HG03159 (cell line): ENCODE measurements at regions not wholly inside any gene's neighbourhood (a gene's known extent, or its start where the extent isn't known, plus 50 kb on each side); places are given as distances from the start of the nearest gene placed in this dataset.
"Not testable (repeated sequence)": the region's sequence is repeated elsewhere in the genome, so short reads cannot be mapped to it uniquely, and the experiment has no call there.

ENCODE experiments used
- ATAC-seq: cut with Tn5 transposase; IDR thresholded peaks from one replicate; pipeline ENCODE4 v1.9.1; 2021; ENCODE audit warnings: mild to moderate bottlenecking, moderate library complexity; ENCODE audit not compliant: unreplicated experiment

DNA sequence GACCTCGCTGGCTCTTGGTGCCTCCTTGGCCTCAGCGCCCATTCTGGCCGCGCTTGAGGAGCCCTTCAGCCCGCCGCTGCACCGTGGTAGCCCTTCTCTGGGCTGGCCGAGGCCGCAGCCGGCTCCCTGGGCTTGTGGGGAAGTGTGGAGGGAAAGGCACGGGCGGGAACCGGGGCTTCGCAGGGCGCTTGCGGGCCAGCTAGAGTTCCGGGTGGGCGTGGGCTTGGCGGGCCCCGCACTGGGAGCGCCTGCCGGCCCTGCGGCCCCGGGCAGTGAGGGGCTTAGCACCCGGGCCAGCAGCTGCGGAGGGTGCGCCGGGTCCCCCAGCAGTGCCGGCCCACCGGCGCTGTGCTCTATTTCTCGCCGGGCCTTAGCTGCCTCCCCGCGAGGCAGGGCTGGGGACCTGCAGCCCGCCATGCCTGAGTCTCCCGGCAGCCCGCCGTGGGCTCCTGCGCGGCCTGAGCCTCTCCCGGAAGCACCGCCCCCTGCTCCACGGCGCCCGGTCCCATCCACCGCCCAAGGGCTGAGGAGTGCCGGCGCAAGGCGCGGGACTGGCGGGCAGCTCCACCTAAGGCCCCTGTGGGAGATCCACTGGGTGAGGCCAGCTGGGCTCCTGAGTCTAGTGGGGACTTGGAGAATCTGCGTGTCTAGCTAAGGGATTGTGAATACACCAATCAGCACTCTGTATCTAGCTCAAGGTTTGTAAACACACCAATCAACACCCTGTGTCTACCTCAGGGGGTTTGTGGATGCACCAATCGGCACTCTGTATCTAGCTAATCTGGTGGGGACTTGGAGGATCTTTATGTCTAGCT lies 141.1 kb downstream of the SLCO4C1 start:
- not testable (repeated sequence) for ATAC-seq

DNA sequence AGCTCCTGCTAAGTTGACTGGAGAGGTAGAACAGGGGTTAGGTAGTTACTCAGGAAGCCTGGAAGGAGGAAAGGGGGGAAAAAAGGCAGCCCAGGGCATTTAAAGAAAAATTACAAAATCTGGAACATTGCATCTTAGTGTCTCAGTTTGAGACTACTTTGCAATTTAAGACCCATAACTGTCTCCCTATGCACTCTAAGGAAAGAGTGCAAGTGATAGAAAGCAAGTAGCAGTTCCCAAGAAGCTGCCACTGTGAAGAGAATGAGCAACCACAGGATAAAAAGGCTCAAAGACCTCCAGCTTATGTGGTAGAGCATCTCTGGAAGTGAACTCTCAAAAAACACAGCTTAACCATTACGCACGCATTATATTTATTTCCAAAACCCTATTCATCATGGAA lies 141.8 kb downstream of the SLCO4C1 start:
- no peak for ATAC-seq

DNA sequence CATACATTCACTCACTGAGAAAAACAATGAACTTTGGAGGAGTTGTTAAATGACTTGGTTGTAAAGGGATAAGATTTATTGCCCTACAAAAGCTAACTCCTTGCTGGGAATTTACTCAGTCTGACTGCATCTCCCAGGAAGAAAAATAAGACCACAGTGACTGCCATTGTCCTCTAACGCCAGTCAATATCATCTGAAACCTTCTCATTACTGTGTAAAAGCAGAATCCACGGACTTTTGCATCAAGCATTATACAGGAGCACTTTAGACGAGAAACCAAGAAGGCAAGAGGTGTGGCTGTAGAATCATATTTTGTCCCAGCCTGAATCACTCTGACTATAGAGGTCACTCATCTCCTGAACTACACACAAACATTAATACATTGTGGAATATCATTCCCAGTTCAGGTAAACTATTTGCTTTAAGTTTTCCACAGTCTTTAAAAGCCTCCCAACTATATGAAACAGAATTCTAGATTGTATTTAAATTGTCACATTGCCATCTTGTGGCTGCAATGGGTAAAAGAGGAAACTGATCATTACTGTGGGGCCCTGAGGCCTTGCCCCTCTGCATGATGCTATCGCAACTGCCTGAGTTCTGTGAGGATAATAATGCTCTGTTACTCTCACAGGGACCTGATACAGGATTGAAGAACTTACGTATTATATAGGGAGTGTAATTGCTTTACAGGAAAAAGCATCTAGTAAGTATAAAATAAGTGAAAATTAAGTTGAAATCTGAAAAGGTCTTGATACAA lies 142.9 kb downstream of the SLCO4C1 start:
- ATAC-seq: peak; percentile 92

DNA sequence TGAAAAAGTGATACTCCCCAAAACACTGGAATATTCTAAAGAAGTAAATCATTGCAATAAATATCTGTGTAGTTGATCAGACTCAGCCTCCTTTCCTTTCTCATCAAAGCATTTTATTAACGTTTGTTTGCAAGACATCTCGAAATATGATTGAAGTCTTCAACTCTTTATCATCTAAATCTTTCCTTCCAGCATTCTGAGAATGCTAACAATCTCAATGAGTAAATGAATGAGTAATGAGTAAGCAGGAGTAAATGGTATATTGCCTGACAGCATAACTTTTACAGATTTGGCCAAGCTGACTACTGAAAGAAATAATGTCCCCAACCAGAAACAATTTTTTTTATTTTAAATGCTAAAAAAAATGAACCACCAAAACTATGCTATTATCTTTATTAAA lies 157.1 kb downstream of the SLCO4C1 start:
- no peak for ATAC-seq

DNA sequence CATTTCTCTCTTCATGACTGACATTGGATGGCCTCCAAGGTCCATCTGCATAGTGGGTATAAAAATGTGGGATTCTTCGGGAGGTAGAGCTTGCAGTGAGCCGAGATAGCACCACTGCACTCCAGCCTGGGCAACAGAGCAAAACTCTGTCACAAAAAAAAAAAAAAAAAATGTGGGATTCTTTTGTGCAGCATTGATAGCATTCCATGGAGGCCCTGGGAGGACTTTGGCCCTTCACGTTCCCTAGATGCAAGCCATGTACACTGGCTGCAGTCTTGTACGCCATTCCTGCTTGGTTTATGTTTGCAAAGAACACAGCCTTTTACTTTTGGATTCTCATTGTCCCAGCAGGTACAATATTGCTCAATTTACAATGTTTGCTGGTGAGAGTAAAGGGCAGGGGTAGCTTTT lies 157.8 kb downstream of the SLCO4C1 start:
- no peak for ATAC-seq

DNA sequence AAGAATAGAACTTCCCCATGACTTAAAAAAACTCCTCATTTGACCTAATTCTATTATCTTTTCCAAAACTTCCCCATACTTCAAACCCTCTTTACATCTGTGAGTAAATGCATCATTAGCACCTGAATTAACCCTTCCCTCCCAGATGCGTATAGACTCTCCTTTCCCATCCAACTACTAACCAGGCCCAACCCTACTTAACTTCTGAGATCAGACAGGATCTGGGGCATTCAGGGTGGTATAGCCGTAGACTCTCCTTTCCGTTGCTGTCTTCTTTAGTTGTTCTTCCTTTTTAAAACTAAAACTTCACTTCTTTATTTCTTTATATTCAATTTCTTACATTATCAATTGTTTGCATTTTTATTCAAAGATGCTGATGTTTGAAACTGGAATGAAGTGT lies 165.2 kb downstream of the SLCO4C1 start:
- no peak for ATAC-seq

DNA sequence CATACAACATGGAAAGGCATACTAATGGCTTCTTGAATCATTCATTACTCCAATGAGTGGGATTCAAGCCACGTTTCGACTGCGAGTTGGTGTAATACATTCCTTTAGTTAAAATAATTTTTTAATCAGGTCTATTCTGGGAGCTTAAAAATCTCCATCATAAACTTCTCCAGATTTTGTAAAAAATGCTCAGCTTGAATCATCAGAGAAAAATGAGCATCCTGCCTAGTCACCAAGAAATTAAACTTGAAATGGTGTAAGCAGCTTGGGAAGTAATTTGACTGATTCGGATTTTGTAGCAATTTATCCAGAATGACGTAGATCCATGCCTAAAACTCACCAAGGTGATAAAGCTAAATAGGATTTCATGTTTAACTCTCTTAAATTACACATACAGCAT lies 165.7 kb downstream of the SLCO4C1 start:
- no peak for ATAC-seq

DNA sequence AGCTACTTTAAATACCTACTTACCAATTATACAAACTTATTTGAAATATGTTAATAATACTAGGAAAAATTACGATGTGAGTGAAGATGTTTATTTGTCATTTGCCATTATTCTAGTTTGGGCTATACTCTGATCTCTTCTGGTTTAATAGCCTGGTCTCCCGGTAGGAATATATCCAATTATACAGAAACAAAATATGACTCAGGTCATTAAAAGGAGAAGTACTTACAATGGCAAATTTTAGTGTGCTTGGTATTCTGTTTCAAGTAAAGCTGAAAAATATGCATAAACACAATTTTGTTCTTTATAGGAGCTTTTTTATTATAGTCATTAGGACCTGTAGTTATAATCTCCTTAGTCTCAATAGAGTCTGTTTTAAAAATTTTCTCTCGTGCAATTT lies 176.8 kb downstream of the SLCO4C1 start:
- ATAC-seq: no peak

DNA sequence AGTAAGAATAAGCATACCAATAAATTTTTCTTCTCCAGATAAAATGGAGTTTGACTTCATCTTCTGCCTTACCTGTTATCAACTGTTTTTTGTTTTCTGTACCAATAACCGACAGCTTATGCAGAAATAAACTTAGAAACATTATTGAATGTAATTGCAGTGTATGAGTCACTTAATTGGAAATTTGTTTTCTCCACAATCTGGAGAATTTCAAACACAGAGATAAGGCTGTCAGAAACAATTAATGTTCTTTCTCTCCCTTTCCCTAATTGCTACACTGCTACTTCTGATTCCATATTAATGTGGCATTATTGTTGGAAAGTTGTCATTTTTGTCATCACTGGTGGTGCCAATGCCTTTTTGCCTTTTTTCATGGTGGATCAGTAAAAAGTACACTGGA lies 180.3 kb downstream of the SLCO4C1 start:
- ATAC-seq: no peak

DNA sequence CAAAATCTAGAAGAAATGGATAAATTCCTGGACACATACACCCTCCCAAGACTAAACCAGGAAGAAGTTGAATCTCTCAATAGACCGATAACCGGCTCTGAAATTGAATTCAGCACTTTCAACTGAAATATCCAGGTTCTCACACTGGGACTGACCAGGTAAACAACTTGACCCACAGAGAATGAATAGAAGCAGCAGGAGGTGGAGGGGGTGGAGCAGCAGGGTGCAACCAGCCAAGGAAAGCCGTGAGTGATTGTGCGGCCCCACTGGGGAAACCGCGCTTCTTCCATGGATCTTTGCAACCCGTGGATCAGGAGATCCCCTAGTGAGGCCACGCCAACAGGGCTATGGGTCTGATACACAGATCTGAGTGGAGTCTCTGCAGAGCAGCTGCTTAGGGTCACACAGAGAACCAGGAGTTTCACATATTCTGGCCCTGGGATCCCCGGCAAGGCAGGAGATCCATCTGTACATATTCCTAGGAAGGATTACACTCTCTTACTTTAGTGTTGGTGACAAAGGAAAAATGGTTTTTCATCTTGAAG lies 181.5 kb downstream of the SLCO4C1 start:
- ATAC-seq: no peak

DNA sequence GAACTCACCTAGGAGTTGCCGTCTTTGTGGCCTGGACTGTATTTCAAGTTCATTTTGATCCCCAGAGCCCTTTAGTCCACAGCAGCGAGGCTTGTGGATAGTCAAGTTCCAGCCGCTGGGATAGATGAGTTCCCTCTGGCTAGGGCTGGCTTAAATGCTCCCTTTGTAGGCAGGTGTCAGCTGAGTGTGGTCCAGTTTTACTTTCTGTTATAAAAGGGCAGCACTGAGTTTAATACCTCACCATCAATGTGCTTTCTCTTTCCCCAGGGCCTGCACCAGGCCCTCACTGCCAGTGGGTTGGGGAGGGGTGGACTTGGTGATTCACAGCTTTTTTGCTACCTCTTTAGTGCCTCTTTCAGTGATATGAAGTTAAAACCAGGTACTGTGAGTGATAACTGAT lies 188.2 kb downstream of the SLCO4C1 start:
- ATAC-seq: no peak

DNA sequence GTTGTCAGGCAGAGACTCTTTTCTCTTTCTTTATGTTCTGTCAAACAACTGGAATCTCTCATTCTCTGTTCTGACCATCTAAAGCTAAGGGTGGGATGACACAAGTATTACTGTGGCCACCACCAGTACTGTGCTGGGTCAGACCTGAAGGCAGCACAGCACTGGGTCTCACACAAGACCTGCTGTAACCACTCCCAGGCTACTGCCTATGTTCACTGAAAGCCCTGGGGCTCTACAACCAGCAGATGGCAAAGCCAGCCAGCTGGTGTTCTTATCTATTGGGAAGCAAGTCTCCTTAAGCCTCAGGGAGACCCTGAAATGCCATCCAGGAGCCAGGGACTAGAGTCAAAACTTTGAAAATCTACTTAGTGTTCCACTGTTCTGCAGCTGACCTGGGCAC lies 189.5 kb downstream of the SLCO4C1 start:
- no peak for ATAC-seq

DNA sequence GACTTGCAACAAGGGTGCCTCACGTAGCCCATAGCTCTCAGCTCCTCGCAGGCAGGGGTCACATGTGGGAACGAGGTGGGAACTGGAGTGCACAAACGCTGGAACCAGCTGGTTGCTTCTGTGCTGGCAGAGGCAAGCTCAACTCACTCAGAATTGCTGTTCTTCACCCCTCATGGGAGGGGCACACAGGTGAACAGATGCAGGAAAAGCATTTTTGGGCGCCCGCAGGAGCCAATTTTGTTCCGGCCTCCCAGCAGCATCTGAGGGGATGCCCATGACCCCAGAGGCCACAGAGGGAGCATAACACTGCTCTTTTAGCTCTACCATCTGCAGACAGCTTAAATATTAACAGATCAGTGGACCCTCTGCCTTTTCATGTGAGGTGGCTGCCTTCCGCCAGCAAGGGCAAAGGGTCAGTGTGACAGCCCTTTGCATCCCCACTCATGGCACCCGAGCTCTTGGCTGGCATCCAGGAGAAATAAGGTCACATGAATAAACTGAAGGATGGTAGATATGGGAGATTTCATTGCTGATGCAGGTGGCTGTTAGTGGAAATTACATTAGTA lies 196.2 kb downstream of the SLCO4C1 start:
- no peak for ATAC-seq

DNA sequence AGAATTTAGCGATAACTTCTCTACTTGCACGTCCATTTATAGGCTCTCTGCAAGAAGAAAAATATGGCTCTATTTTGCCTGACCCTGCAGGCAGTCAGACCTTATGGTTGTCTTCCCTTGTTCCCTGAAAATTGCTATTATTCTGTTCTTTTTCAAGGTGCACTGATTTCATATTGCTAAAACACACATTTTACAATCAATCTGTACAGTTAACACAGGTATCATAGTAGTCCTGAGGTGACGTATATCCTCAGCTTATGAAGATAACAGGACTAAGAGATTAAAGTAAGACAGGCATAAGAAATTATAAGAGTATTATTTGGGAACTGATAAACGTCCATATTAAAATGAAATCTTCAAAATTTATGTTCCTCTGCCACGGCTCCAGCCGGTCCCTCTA lies 197.0 kb downstream of the SLCO4C1 start:
- not testable (repeated sequence) for ATAC-seq

DNA sequence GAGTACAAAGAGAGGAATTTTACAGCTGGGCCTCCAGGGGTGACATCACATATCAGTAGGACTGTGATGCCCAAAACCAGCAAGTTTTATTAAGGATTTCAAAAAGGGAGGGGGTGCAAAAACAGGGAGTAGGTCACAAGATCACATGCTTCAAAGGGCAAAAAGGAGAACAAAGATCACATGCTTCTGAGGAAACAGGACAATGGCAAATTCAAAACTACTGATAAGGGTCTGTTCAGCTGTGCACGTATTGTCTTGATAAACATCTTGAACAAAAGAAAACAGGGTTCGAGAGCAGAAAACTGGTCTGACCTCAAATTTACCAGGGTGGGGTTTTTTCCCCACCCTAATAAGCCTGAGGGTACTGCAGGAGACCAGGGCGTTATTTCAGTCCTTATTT lies 197.5 kb downstream of the SLCO4C1 start:
- ATAC-seq: not testable (repeated sequence)

DNA sequence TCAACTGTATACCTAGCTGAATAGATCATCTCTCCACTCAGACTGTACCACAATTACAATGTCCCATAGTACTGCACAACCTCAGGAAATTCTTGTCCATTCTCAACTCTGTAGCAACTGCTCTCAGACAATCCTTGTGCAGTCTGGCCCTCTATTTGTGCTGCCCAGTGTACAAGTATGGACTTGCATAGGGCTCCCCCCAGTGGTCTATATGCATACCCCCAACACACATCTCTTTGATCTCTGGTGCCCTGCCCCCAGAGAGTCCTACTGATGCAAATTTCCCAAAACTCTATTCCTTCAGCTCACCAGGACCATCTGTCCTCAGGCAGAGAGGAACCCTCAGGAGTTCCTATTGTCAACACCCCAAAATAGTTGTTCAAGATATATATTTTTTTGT lies 205.3 kb downstream of the SLCO4C1 start:
- peak; percentile 91 for ATAC-seq

DNA sequence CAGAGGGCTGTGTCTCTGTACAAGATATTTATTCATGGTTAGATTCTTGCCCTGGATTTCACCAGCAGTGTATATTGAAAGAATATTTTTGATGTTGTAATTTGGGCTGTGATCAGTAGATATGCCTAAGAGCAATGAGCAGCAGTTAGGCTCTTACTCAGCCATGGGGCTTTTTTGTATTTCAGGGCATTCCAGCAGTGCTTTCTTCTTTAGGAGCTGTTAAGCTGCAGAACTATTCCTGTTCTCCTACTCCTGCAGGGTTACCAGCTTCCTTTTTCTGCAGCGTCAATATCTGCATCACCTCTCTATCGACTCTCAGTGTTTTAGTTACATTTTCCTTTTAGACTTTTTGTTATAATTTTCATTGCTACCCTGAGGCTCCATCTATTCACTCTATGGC lies 206.2 kb downstream of the SLCO4C1 start:
- ATAC-seq: no peak

DNA sequence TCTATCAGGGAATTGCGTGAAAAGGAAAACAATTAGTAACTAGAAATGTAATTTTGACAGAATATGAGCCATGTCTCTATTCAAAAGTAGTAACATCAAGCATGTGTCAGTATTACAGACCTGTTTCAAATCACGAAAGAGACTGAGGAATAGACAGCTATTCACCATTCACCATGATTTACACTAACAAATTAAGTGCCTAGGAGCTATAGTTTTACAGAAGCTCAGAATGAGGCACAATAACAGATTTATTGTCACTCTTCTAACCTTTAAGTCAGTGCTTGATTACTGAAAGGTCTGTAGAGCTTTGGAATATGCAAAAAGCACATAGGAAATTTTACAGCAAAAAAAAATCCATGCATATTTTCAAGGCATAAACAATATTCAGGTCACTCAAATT lies 208.2 kb downstream of the SLCO4C1 start:
- no peak for ATAC-seq

DNA sequence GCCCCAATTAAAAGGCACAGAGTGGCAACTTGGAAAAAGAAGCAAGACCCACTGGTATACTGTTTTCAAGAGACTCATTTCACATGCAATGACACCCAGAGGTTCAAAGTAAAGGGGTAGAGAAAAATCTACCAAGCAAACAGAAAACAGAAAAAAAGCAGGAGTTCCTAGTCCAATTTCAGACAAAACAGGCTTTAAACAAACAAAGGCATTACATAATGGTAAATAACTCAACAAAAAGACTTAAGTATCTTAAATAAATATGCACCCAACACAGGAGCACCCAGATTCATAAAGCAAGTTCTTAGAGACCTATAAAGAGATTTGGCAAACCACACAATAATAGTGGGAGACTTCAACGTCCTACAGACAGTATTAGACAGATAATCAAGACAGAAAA lies 215.8 kb downstream of the SLCO4C1 start:
- ATAC-seq: no peak

DNA sequence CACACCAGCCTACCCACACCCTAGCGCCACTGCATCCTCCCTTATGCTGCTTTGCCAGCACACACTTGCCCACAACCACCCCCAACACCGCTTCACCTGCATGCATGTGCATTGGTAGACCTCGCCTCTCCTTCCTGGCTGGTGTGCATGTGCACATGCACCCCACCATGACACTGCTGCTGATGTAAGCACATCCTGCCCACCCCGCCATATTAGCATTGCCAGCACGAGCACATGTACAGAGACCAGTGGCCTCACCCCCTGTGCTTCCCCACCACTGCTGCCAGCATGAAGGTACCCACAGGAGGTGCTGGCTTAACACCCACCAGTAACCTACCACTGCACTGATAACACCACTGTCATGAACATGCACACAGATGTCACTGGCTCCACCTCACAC lies 218.2 kb downstream of the SLCO4C1 start:
- ATAC-seq: no peak

DNA sequence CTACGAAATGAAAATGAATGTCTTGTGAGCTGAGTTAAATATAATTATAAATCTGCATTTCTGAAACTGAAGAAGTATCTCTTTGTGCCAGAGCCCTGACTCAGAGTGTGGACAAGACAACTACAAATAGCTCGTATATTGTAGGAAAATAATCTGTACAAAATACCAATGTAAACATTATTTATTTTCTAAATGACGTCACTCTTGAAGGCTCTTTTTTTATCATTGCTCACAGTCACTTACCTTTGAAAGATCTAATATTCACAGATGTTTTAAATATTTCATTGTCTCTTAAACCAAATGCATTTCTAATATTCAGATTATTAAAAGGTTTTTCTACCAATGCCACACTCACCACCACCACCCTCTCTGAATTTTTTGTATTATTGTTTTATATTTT lies 226.1 kb downstream of the SLCO4C1 start:
- no peak for ATAC-seq

DNA sequence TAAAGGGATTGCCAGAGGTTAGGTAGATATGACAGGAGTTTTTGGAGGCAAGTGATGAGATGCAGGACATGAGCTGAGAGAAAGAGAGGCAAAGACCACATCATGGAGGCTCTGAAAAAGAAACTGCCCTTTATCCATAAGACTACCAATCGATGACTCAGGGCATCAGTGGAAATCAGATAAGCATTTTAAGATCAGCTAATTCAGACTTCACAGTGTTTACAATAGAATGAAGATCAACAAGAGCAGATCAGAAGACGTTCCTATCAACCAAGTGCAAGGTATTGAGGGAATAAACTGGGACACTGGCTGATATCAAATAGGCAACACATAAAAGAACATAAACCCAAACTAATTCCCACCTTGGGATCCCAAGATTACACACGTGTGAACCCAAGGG lies 227.2 kb downstream of the SLCO4C1 start:
- ATAC-seq: no peak
